HEK293T (cell line): ENCODE measurements at regions not wholly inside any gene's neighbourhood (a gene's known extent, or its start where the extent isn't known, plus 50 kb on each side); places are given as distances from the start of the nearest gene placed in this dataset.

Source experiments
- HDGF ChIP-seq: fragments of 450-650 bp; IDR thresholded peaks from 2 replicates; pipeline ENCODE4 v1.6.1; 2017; ENCODE audit warnings: antibody characterized with exemption, borderline replicate concordance
- L3MBTL2 ChIP-seq: fragments of 450-650 bp; conservative IDR thresholded peaks from 2 replicates; pipeline ENCODE4 v1.6.1; 2016; ENCODE audit warnings: mild to moderate bottlenecking
- LEF1 ChIP-seq: fragments of 450-650 bp; IDR thresholded peaks from 2 replicates; pipeline ENCODE4 v1.6.1; 2017; ENCODE audit warnings: mild to moderate bottlenecking, borderline replicate concordance
- SUZ12 ChIP-seq: fragments of 450-650 bp; IDR thresholded peaks from 2 replicates; pipeline ENCODE4 v1.6.1; 2016; ENCODE audit warnings: mild to moderate bottlenecking
- ZNF384 ChIP-seq: fragments of 450-650 bp; IDR thresholded peaks from 2 replicates; pipeline ENCODE4 v1.6.1; 2016

- TF ChIP-seq SUZ12 (no peak), LEF1 (no peak), HDGF (no peak), ZNF384 (no peak), L3MBTL2 (no peak)
These were observed 138.7 kb downstream of the F11 start for GRCh38 chr4:186404562-186405134.
